Adrenal gland (tissue), 5 donors: ENCODE measurements at regions not wholly inside any gene's neighbourhood (a gene's known extent, or its start where the extent isn't known, plus 50 kb on each side); places are given as distances from the start of the nearest gene placed in this dataset.

Experiments used
- CTCF ChIP-seq, 6 experiments: fragments of 450-650 bp in 4 of 6; fragments of 200-600 bp in 2 of 6; sonication (generic) in 1 of 6; IDR thresholded peaks; 1 replicate in 5 of 6; 2 replicates in 1 of 6; pipeline versions ENCODE4 v1.5.1 to v1.8.0; 2016 to 2021; ENCODE audit warnings: antibody characterized with exemption in 6 of 6, mild to moderate bottlenecking in 2 of 6, moderate library complexity in 1 of 6
- POLR2A ChIP-seq, 2 donors: fragments of 450-650 bp; IDR thresholded peaks; one replicate each; pipeline ENCODE4 v1.6.1; 2017; ENCODE audit warnings: antibody characterized with exemption in 2 of 2, mild to moderate bottlenecking in 2 of 2, moderate library complexity in 1 of 2
- donor health status: DM: no; HTN: no; CAD: no.

GRCh38 chr6:166237617-166238016 is 70.0 kb upstream of the TBXT start:
- no peak for TF ChIP-seq CTCF (IDR thresholded peaks at IDR 0.05)
- TF ChIP-seq POLR2A (IDR thresholded peaks at IDR 0.05): no peak
